ENCODE measurements at regions not wholly inside any gene's neighbourhood (a gene's known extent, or its start where the extent isn't known, plus 50 kb on each side); places are given as distances from the start of the nearest gene placed in this dataset.
A peak's percentile ranks its signal among the peaks of the same experiment; 100 is the strongest.
"Not testable (repeated sequence)": the region's sequence is repeated elsewhere in the genome, so short reads cannot be mapped to it uniquely, and the experiment has no call there.

GRCh38 chr1:187051618-187052232 is 223.0 kb downstream of the PLA2G4A start:
- peak; percentile 44 for TF ChIP-seq CTCF (IDR thresholded peaks at IDR 0.05; ENCODE audit: low read depth, low read length)
- peak; percentile 14 for DNase-seq (ENCODE audit: extremely low read depth, low read depth)

GRCh38 chr1:187053876-187054275 is 225.1 kb downstream of the PLA2G4A start:
- DNase-seq (ENCODE audit: extremely low read depth, low read depth) = no peak
- no peak for TF ChIP-seq CTCF (IDR thresholded peaks at IDR 0.05; ENCODE audit: low read depth, low read length)

GRCh38 chr1:187054862-187055757 is 226.4 kb downstream of the PLA2G4A start:
- TF ChIP-seq CTCF (IDR thresholded peaks at IDR 0.05; ENCODE audit: low read depth, low read length) = no peak
- DNase-seq (ENCODE audit: extremely low read depth, low read depth) = no peak

- DNase-seq (ENCODE audit: extremely low read depth, low read depth) = no peak
- no peak for TF ChIP-seq CTCF (IDR thresholded peaks at IDR 0.05; ENCODE audit: low read depth, low read length)
These were observed 234.5 kb downstream of the PLA2G4A start for GRCh38 chr1:187063271-187063670.

- no peak for DNase-seq (ENCODE audit: extremely low read depth, low read depth)
- TF ChIP-seq CTCF (IDR thresholded peaks at IDR 0.05; ENCODE audit: low read depth, low read length) = no peak
These were observed 238.4 kb downstream of the PLA2G4A start for GRCh38 chr1:187067160-187067559.

GRCh38 chr1:187070076-187070475 is 241.3 kb downstream of the PLA2G4A start:
- DNase-seq (ENCODE audit: extremely low read depth, low read depth) = no peak

GRCh38 chr1:187072262-187073034 is 243.7 kb downstream of the PLA2G4A start:
- not testable (repeated sequence) for DNase-seq (ENCODE audit: extremely low read depth, low read depth)

More at GRCh38 chr1:187070076-187070475, 241.3 kb downstream of the PLA2G4A start:
- TF ChIP-seq CTCF (IDR thresholded peaks at IDR 0.05; ENCODE audit: low read depth, low read length) = no peak

GRCh38 chr1:187073035-187073560 is 244.3 kb downstream of the PLA2G4A start:
- DNase-seq (ENCODE audit: extremely low read depth, low read depth) = not testable (repeated sequence)

GRCh38 chr1:187073634-187074245 is 245.0 kb downstream of the PLA2G4A start:
- DNase-seq (ENCODE audit: extremely low read depth, low read depth) = not testable (repeated sequence)
